ENCODE measurements at regions not wholly inside any gene's neighbourhood (a gene's known extent, or its start where the extent isn't known, plus 50 kb on each side); places are given as distances from the start of the nearest gene placed in this dataset.
A peak's percentile ranks its signal among the peaks of the same experiment; 100 is the strongest.

- no peak for DNase-seq (ENCODE audit: low spot score)
- Histone ChIP-seq H4K20me1 (replicated peaks; ENCODE audit: insufficient read depth) (no peaks in the 10 kb centered on the region), H3K27ac (ENCODE audit: low read depth) (no peak overlapping the region), H3K4me1 (ENCODE audit: insufficient read depth) (peaks cover 4% of the 10 kb centered on the region; the same call in 1 of the 2 replicates), H3K79me2 (replicated peaks; ENCODE audit: insufficient read depth) (no peaks in the 10 kb centered on the region), H3K9me2 (ENCODE audit: insufficient read depth) (no peaks in the 10 kb centered on the region), H3K36me3 (ENCODE audit: insufficient read depth) (no peaks in the 10 kb centered on the region), H3K4me3 (no peak overlapping the region), H3K27me3 (ENCODE audit: insufficient read depth) (no peaks in the 10 kb centered on the region), H3F3A (replicated peaks; ENCODE audit: low read depth) (no peaks in the 10 kb centered on the region), H3K4me2 (no peak overlapping the region), H2AFZ (peak overlapping the region; percentile 90)
- no peaks in the 10 kb centered on the region for H3K36me3 Mint-ChIP-seq (ENCODE audit: low read depth)
- no peak for TF ChIP-seq ZNF114 (CRISPR knock-in tag; IDR thresholded peaks at IDR 0.05)
- no peak for TF ChIP-seq JUNB (IDR thresholded peaks at IDR 0.05; ENCODE audit: unreplicated experiment)
- no peak for TF ChIP-seq ETS1 (IDR thresholded peaks at IDR 0.05)
- TF ChIP-seq POLR2AphosphoS5 (IDR thresholded peaks at IDR 0.05; ENCODE audit: low read depth): no peak
- no peak for TF ChIP-seq NANOG (IDR thresholded peaks at IDR 0.05; ENCODE audit: borderline replicate concordance)
- TF ChIP-seq ZNF462 (CRISPR knock-in tag; IDR thresholded peaks at IDR 0.05): no peak
- no peak for TF ChIP-seq REST (IDR thresholded peaks at IDR 0.05; ENCODE audit: unreplicated experiment)
- no peak for TF ChIP-seq ZNF331 (CRISPR knock-in tag; IDR thresholded peaks at IDR 0.05; ENCODE audit: low read depth)
- no peak for TF ChIP-seq EZH2 (IDR thresholded peaks at IDR 0.05; ENCODE audit: low read depth, unreplicated experiment)
- TF ChIP-seq STAT1 (IDR thresholded peaks at IDR 0.05; ENCODE audit: unreplicated experiment): no peak
- TF ChIP-seq CREB1 (CRISPR knock-in tag; IDR thresholded peaks at IDR 0.05; ENCODE audit: low read depth): no peak
- no peak overlapping the region for H3K4me3 Mint-ChIP-seq
- H3K27me3 Mint-ChIP-seq (ENCODE audit: insufficient read depth, low read depth, poor library complexity): peaks cover 3% of the 10 kb centered on the region
- peaks cover 24% of the 10 kb centered on the region for H3K4me1 Mint-ChIP-seq
- no peak overlapping the region for H3K27ac Mint-ChIP-seq
- H3K9me3 Mint-ChIP-seq: peaks cover 3% of the 10 kb centered on the region; the same call in 2 of the 3 replicates
- no peak for ATAC-seq
Measured at GRCh38 chr10:28800144-28800543, 122.8 kb downstream of the BAMBI start.

Measured in GM23338 (cell line).